GM18498 (cell line): ENCODE measurements at regions not wholly inside any gene's neighbourhood (a gene's known extent, or its start where the extent isn't known, plus 50 kb on each side); places are given as distances from the start of the nearest gene placed in this dataset.

Source experiments
- ATAC-seq: cut with Tn5 transposase; IDR thresholded peaks from one replicate; pipeline ENCODE4 v1.9.1; 2021; ENCODE audit warnings: mild to moderate bottlenecking, moderate library complexity; ENCODE audit not compliant: unreplicated experiment

- ATAC-seq: no peak
These were observed 490.7 kb downstream of the TOX3 start for GRCh38 chr16:52056259-52056658.

- no peak for ATAC-seq
These were observed 491.6 kb downstream of the TOX3 start for GRCh38 chr16:52055381-52055780.

- ATAC-seq: no peak
These were observed 492.6 kb downstream of the TOX3 start for GRCh38 chr16:52054326-52054725.

GRCh38 chr16:52052818-52053217 lies 494.1 kb downstream of the TOX3 start:
- no peak for ATAC-seq

- no peak for ATAC-seq
These were observed 495.4 kb downstream of the TOX3 start for GRCh38 chr16:52051414-52052172.

GRCh38 chr16:52050418-52050817 lies 496.5 kb downstream of the TOX3 start:
- no peak for ATAC-seq

GRCh38 chr16:52035436-52035835 lies 511.5 kb downstream of the TOX3 start:
- no peak for ATAC-seq

- ATAC-seq: no peak
These were observed 512.1 kb downstream of the TOX3 start for GRCh38 chr16:52034830-52035229.

- ATAC-seq: no peak
These were observed 513.0 kb downstream of the TOX3 start for GRCh38 chr16:52033992-52034391.

GRCh38 chr16:52022980-52023379 lies 524.0 kb downstream of the TOX3 start:
- no peak for ATAC-seq

GRCh38 chr16:52022177-52022576 lies 524.8 kb downstream of the TOX3 start:
- no peak for ATAC-seq

- no peak for ATAC-seq
These were observed 530.6 kb downstream of the TOX3 start for GRCh38 chr16:52016387-52016786.

GRCh38 chr16:52005551-52005950 lies 541.4 kb downstream of the TOX3 start:
- no peak for ATAC-seq

- no peak for ATAC-seq
These were observed 542.6 kb downstream of the TOX3 start for GRCh38 chr16:52004343-52004742.

- no peak for ATAC-seq
These were observed 544.9 kb downstream of the TOX3 start for GRCh38 chr16:52002026-52002425.

GRCh38 chr16:51996516-51996915 lies 550.4 kb downstream of the TOX3 start:
- no peak for ATAC-seq

- ATAC-seq: no peak
These were observed 552.3 kb downstream of the TOX3 start for GRCh38 chr16:51994597-51994996.

GRCh38 chr16:51989637-51990230 lies 557.2 kb downstream of the TOX3 start:
- no peak for ATAC-seq

- no peak for ATAC-seq
These were observed 558.0 kb downstream of the TOX3 start for GRCh38 chr16:51988977-51989376.

- ATAC-seq: no peak
These were observed 559.4 kb downstream of the TOX3 start for GRCh38 chr16:51987519-51987918.

- no peak for ATAC-seq
These were observed 560.2 kb downstream of the TOX3 start for GRCh38 chr16:51986717-51987116.

- no peak for ATAC-seq
These were observed 560.6 kb downstream of the TOX3 start for GRCh38 chr16:51986301-51986700.

- ATAC-seq: no peak
These were observed 561.8 kb downstream of the TOX3 start for GRCh38 chr16:51985126-51985525.
